ENCODE measurements at regions not wholly inside any gene's neighbourhood (a gene's known extent, or its start where the extent isn't known, plus 50 kb on each side); places are given as distances from the start of the nearest gene placed in this dataset.

- TF ChIP-seq REST (IDR thresholded peaks at IDR 0.05), result no peak
- TF ChIP-seq ESRRA (IDR thresholded peaks at IDR 0.05; ENCODE audit: borderline replicate concordance, low read length), result no peak
Measured at GRCh38 chr2:67982956-67983355, 79.8 kb downstream of the C1D start.
